ENCODE measurements at regions not wholly inside any gene's neighbourhood (a gene's known extent, or its start where the extent isn't known, plus 50 kb on each side); places are given as distances from the start of the nearest gene placed in this dataset.

GRCh38 chr14:101498526-101498860 is 62.8 kb upstream of the DIO3 start:
- no peak overlapping the region for H3K27ac ChIP-seq
- no peak for TF ChIP-seq ZFX (IDR thresholded peaks at IDR 0.05; ENCODE audit: borderline replicate concordance)
- TF ChIP-seq CTCF (IDR thresholded peaks at IDR 0.05), result no peak

GRCh38 chr14:101499080-101499479 is 62.2 kb upstream of the DIO3 start:
- H3K27ac ChIP-seq, result no peak overlapping the region
- TF ChIP-seq ZFX (IDR thresholded peaks at IDR 0.05; ENCODE audit: borderline replicate concordance) (no peak), CTCF (IDR thresholded peaks at IDR 0.05) (no peak)

GRCh38 chr14:101499513-101499912 is 61.8 kb upstream of the DIO3 start:
- no peak overlapping the region for H3K27ac ChIP-seq

GRCh38 chr14:101500061-101500460 is 61.2 kb upstream of the DIO3 start:
- TF ChIP-seq CTCF (IDR thresholded peaks at IDR 0.05) (no peak), ZFX (IDR thresholded peaks at IDR 0.05; ENCODE audit: borderline replicate concordance) (no peak)
- H3K27ac ChIP-seq, result no peak overlapping the region

More at GRCh38 chr14:101499513-101499912, 61.8 kb upstream of the DIO3 start:
- TF ChIP-seq ZFX (IDR thresholded peaks at IDR 0.05; ENCODE audit: borderline replicate concordance), result no peak
- no peak for TF ChIP-seq CTCF (IDR thresholded peaks at IDR 0.05)

- TF ChIP-seq CTCF (IDR thresholded peaks at IDR 0.05), result no peak
- TF ChIP-seq ZFX (IDR thresholded peaks at IDR 0.05; ENCODE audit: borderline replicate concordance), result no peak
- H3K27ac ChIP-seq, result no peak overlapping the region
Observed at GRCh38 chr14:101500681-101501080, 60.6 kb upstream of the DIO3 start.

GRCh38 chr14:101501341-101501740 is 60.0 kb upstream of the DIO3 start:
- no peak for TF ChIP-seq CTCF (IDR thresholded peaks at IDR 0.05)
- no peak overlapping the region for H3K27ac ChIP-seq

GRCh38 chr14:101501858-101502615 is 59.3 kb upstream of the DIO3 start:
- TF ChIP-seq ZFX (IDR thresholded peaks at IDR 0.05; ENCODE audit: borderline replicate concordance) (no peak), CTCF (IDR thresholded peaks at IDR 0.05) (no peak)

More at GRCh38 chr14:101501858-101502615, 59.3 kb upstream of the DIO3 start:
- no peak overlapping the region for H3K27ac ChIP-seq

Data from 22Rv1 (cell line).